B cell (primary cell): ENCODE measurements at regions not wholly inside any gene's neighbourhood (a gene's known extent, or its start where the extent isn't known, plus 50 kb on each side); places are given as distances from the start of the nearest gene placed in this dataset.

Experiments
- ATAC-seq: fragments of 200-7000 bp; cut with Tn5 transposase; one replicate; pipeline ENCODE4 v1.10.0; 2021; ENCODE audit warnings: low read depth, mild to moderate bottlenecking, moderate number of reproducible peaks, moderate library complexity
- CTCF ChIA-PET: fragments of 350-600 bp; sonication (Branson Sonifier 250); formaldehyde crosslinking; loops from one replicate; lab custom pipeline; 2021; ENCODE audit warnings: antibody characterized with exemption, inconsistent platforms; lab: Charles Lee
- POLR2A ChIA-PET: fragments of 350-600 bp; sonication (Branson Sonifier 250); formaldehyde crosslinking; loops from one replicate; lab custom pipeline; 2021; ENCODE audit warnings: antibody characterized with exemption; lab: Charles Lee
- DNase-seq: peaks from one replicate; pipeline ENCODE4 v3.0.0; 2013
- H2AFZ ChIP-seq: 2 replicates; pipeline ENCODE4 v1.6.1; 2012; ENCODE audit warnings: mild to moderate bottlenecking, low read depth, low read length; ENCODE audit not compliant: insufficient read depth, poor library complexity, severe bottlenecking
- H3K27ac ChIP-seq, 2 donors: 1 replicate in 1 of 2; 2 replicates in 1 of 2; pipeline ENCODE4 v1.5.1; 2012 to 2013; ENCODE audit warnings: low read length in 2 of 2, mild to moderate bottlenecking in 2 of 2, moderate library complexity in 1 of 2
- H3K27me3 ChIP-seq, 4 experiments: fragments of 200-600 bp in 1 of 4; sonication (generic) in 1 of 4; replicated peaks in 1 of 4; 1 replicate in 2 of 4; 2 replicates in 2 of 4; pipeline versions ENCODE4 v1.6.1 to v1.7.0; 2013 to 2016; ENCODE audit warnings: low read length in 3 of 4, mild to moderate bottlenecking in 2 of 4, mixed read lengths in 1 of 4, moderate library complexity in 1 of 4; ENCODE audit not compliant: insufficient read depth in 4 of 4, control insufficient read depth in 3 of 4; ENCODE audit errors: control extremely low read depth in 1 of 4
- H3K36me3 ChIP-seq, 2 experiments: replicated peaks in 1 of 2; 1 replicate in 1 of 2; 2 replicates in 1 of 2; pipeline versions ENCODE4 v1.6.1 to v1.7.1; 2013; ENCODE audit warnings: low read length in 1 of 2; ENCODE audit not compliant: insufficient read depth in 2 of 2, control insufficient read depth in 1 of 2; ENCODE audit errors: control extremely low read depth in 1 of 2, extremely low read depth in 1 of 2
- H3K4me1 ChIP-seq, 2 donors: fragments of 200-600 bp in 1 of 2; sonication (generic) in 1 of 2; 1 replicate in 1 of 2; 2 replicates in 1 of 2; pipeline versions ENCODE4 v1.5.1 to v1.6.1; 2013 to 2017; ENCODE audit warnings: low read length in 2 of 2; ENCODE audit not compliant: control insufficient read depth in 2 of 2, insufficient read depth in 2 of 2
- H3K4me2 ChIP-seq: replicated peaks from 2 replicates; pipeline ENCODE3; 2012; ENCODE audit warnings: mild to moderate bottlenecking, low read depth, low read length; ENCODE audit not compliant: poor library complexity, severe bottlenecking
- H3K4me3 ChIP-seq, 5 experiments: fragments of 200-600 bp in 1 of 5; sonication (generic) in 1 of 5; 1 replicate in 3 of 5; 2 replicates in 2 of 5; pipeline versions ENCODE4 v1.5.1 to v1.7.0; 2011 to 2016; ENCODE audit warnings: low read length in 4 of 5, mild to moderate bottlenecking in 4 of 5, low read depth in 2 of 5, control low read depth in 1 of 5, moderate library complexity in 1 of 5; ENCODE audit not compliant: insufficient read depth in 1 of 5; ENCODE audit errors: control extremely low read depth in 1 of 5, extremely low read depth in 1 of 5
- H3K79me2 ChIP-seq: fragments of 200-600 bp; sonication (generic); one replicate; pipeline ENCODE4 v1.6.0; 2016; ENCODE audit warnings: low read length; ENCODE audit not compliant: control insufficient read depth, insufficient read depth
- H3K9ac ChIP-seq: fragments of 200-600 bp; sonication (generic); 2 replicates; pipeline ENCODE4 v1.6.1; 2017; ENCODE audit warnings: mild to moderate bottlenecking, low read length, moderate library complexity
- H3K9me3 ChIP-seq, 3 donors: one replicate each; pipeline versions ENCODE4 v1.6.1 to v1.7.1; 2013; ENCODE audit warnings: low read length in 2 of 3; ENCODE audit not compliant: control insufficient read depth in 2 of 3, insufficient read depth in 1 of 3; ENCODE audit errors: control extremely low read depth in 1 of 3
- H4K20me1 ChIP-seq: 2 replicates; pipeline ENCODE4 v1.6.0; 2012; ENCODE audit warnings: mild to moderate bottlenecking, low read length; ENCODE audit not compliant: insufficient read depth, control insufficient read depth, poor library complexity, severe bottlenecking
- H3K27ac Mint-ChIP-seq: one replicate; pipeline ENCODE4 v1.8.0; 2021; ENCODE audit warnings: mixed read lengths
- H3K27me3 Mint-ChIP-seq: one replicate; pipeline ENCODE4 v1.8.0; 2021; ENCODE audit warnings: mixed read lengths
- H3K4me1 Mint-ChIP-seq: one replicate; pipeline ENCODE4 v1.8.0; 2021; ENCODE audit warnings: mixed read lengths
- H3K4me3 Mint-ChIP-seq: one replicate; pipeline ENCODE4 v1.8.0; 2021; ENCODE audit warnings: mixed read lengths
- H3K9me3 Mint-ChIP-seq: one replicate; pipeline ENCODE4 v1.8.0; 2022; ENCODE audit warnings: mixed read lengths; ENCODE audit not compliant: insufficient read depth
- EZH2 ChIP-seq: IDR thresholded peaks from 2 replicates; pipeline ENCODE4 v1.6.1; 2012; ENCODE audit warnings: borderline replicate concordance, low read depth, mild to moderate bottlenecking, moderate library complexity, low read length; ENCODE audit not compliant: insufficient read depth, poor library complexity, severe bottlenecking
- WGBS: methylation state at CpG from one replicate; pipeline ENCODE4 v1.1.5; 2013; ENCODE audit warnings: missing lambda C conversion rate; ENCODE audit not compliant: insufficient coverage; 5-methylcytosine and 5-hydroxymethylcytosine counted together
- intact Hi-C: fragments of 100-400 bp; cut with micrococcal nuclease; formaldehyde crosslinking; loops from one replicate; pipeline ENCODE4 v1.10.0; 2022
- TF ChIP-seq, protein P1 (sequence below): fragments of 200-600 bp; IDR thresholded peaks from one replicate; pipeline ENCODE4 v1.8.0; 2022; ENCODE audit warnings: antibody characterized with exemption, mild to moderate bottlenecking

GRCh38 chr5:174307656-174308271, 262.3 kb downstream of the NSG2 start:
- Histone ChIP-seq H3K9ac (no peak overlapping the region), H3K27ac (no peak overlapping the region), H3K9me3 (peaks cover 0 to 12% (median 0%) of the 10 kb centered on the region in 3 donors), H3K4me1 (peaks cover 4 to 8% of the 10 kb centered on the region in 2 donors), H3K79me2 (no peaks in the 10 kb centered on the region), H2AFZ (no peak overlapping the region), H3K4me3 (no peak overlapping the region), H3K36me3 (no peaks in the 10 kb centered on the region), H4K20me1 (no peaks in the 10 kb centered on the region), H3K4me2 (no peak overlapping the region), H3K27me3 (peaks cover 0 to 16% (median 9%) of the 10 kb centered on the region in 4 experiments)
- Mint-ChIP-seq H3K9me3 (no peaks in the 10 kb centered on the region), H3K4me1 (peaks cover 2% of the 10 kb centered on the region), H3K27me3 (peaks cover 21% of the 10 kb centered on the region), H3K4me3 (no peak overlapping the region), H3K27ac (no peak overlapping the region)
- CTCF ChIA-PET = no interaction called here
- intact Hi-C loops = no loop called here
- DNase-seq (no peak), ATAC-seq (no peak)
- no peak for TF ChIP-seq EZH2
- TF ChIP-seq, protein P1, sequence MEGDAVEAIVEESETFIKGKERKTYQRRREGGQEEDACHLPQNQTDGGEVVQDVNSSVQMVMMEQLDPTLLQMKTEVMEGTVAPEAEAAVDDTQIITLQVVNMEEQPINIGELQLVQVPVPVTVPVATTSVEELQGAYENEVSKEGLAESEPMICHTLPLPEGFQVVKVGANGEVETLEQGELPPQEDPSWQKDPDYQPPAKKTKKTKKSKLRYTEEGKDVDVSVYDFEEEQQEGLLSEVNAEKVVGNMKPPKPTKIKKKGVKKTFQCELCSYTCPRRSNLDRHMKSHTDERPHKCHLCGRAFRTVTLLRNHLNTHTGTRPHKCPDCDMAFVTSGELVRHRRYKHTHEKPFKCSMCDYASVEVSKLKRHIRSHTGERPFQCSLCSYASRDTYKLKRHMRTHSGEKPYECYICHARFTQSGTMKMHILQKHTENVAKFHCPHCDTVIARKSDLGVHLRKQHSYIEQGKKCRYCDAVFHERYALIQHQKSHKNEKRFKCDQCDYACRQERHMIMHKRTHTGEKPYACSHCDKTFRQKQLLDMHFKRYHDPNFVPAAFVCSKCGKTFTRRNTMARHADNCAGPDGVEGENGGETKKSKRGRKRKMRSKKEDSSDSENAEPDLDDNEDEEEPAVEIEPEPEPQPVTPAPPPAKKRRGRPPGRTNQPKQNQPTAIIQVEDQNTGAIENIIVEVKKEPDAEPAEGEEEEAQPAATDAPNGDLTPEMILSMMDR = no peak
- POLR2A ChIA-PET = no interaction called here
- 95% methylated on average over 12 of the region's 12 CpGs for WGBS

DNA sequence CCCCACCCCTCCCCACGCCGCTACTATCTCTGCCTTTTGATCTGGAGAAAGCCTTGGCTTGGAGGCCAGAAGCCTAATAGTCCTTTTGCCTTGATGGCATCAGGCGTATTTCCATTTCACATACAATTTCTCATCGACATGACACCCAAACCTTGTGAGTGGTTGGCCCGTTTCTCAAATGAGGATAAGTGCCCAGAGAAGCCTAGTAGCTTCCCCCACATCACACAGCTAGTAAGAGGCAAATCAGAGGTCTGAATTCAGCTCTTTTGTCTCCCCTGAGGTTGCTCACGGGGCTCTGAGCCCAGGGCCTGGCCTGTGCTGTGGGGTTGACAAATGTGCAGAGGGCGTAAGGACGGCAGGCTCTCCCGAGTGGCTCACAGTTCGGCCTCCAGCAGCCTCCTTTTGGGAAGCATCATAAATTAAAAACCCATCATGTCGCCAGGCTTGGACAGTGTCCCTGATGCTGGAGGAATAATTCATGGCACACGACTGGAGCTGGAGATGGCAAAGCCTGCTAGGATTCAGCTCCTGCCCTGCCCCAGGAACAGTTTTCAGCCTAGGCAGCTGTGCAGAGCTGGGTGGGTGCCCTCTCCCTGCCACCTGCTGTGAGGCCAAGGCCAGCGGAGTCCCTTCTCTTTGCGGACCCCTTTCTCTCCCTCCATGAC, 263.8 kb downstream of the NSG2 start:
- WGBS = 81% methylated on average over 12 of the region's 14 CpGs
- Histone ChIP-seq H3K79me2 (no peaks in the 10 kb centered on the region), H3K9me3 (peaks cover 0 to 12% (median 0%) of the 10 kb centered on the region in 3 donors), H3K36me3 (no peaks in the 10 kb centered on the region), H3K4me3 (no peak overlapping the region), H2AFZ (no peak overlapping the region), H3K4me1 (peaks cover 4 to 8% of the 10 kb centered on the region in 2 donors), H3K4me2 (no peak overlapping the region), H3K27me3 (peaks cover 0 to 20% (median 10%) of the 10 kb centered on the region in 4 experiments), H4K20me1 (no peaks in the 10 kb centered on the region), H3K27ac (no peak overlapping the region), H3K9ac (no peak overlapping the region)
- CTCF ChIA-PET = no interaction called here
- ATAC-seq (no peak), DNase-seq (no peak)
- H3K9me3 Mint-ChIP-seq = no peaks in the 10 kb centered on the region
- intact Hi-C loops = no loop called here
- H3K27me3 Mint-ChIP-seq = peaks cover 29% of the 10 kb centered on the region
- H3K27ac Mint-ChIP-seq = no peak overlapping the region
- peaks cover 2% of the 10 kb centered on the region for H3K4me1 Mint-ChIP-seq
- no peak overlapping the region for H3K4me3 Mint-ChIP-seq
- POLR2A ChIA-PET = no interaction called here
- TF ChIP-seq, protein P1 = no peak
- no peak for TF ChIP-seq EZH2
